ENCODE measurements at regions not wholly inside any gene's neighbourhood (a gene's known extent, or its start where the extent isn't known, plus 50 kb on each side); places are given as distances from the start of the nearest gene placed in this dataset.
"Not testable (repeated sequence)": the region's sequence is repeated elsewhere in the genome, so short reads cannot be mapped to it uniquely, and the experiment has no call there.

DNA sequence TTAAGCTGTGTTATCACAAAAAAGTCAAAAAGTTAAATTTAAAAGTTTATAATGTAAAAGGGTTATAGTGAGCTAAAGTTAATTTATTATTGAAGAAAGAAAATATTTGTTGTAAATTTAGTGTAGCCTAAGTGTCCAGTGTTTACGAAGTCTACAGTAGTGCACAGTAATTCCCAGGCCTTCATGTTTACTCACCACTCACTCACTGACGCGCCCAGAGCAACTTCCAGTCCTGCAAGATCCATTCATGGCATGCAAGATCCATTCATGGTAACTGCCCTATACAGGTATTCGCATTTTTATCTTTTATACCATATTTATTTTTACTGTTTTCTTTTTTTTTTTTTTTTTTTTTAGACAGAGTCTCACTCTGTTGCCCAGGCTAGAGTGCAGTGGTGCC is 69.5 kb downstream of the TPRA1 start:
- DNase-seq = no peak

DNA sequence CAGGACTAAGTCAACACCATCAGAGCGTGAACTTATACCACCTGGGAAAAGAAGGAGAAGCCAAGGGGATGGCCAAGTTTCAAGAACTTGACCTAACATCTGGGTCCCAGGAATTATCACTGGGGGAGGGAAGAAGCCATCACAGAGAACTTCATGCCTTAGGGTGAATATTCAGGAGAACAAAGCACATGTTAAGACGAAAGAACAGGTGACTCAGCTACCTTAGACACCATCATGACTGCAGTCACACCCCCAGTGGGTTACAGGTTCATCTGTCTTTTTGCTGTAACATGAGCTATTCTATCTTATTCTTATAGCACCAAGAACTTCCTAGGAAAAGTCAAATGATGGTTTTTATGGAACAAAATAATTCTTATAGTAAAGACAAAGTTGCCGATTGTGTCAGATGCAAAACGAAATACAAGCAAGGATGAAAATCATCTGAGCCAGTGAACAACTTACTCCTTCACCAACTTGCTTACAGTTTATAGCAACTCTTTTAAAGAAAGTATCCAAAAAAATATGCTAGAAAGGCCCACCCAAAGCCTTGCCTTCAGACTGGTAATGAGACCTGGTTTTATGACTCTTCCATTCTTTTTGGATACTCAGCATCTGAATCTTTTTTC is 72.0 kb downstream of the TPRA1 start:
- no peak for DNase-seq

DNA sequence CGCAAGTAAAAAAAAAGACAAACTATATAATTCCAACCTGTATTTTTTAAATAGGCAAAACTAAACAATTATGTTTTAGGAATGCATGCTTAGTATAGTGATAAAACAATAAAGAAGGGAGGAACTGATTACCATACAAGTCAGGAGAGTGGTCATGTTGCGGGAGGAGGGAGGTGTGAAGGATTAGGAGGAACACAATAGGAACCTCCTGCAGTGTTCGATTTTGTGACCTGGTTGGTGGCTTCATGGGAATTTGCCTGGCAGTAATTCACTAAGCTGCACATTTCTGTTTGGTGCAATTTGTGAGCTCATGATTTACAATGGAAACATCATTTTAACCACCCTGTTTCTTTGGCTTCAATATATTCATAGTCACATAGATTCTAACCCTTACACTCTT is 78.3 kb downstream of the TPRA1 start:
- DNase-seq = no peak

DNA sequence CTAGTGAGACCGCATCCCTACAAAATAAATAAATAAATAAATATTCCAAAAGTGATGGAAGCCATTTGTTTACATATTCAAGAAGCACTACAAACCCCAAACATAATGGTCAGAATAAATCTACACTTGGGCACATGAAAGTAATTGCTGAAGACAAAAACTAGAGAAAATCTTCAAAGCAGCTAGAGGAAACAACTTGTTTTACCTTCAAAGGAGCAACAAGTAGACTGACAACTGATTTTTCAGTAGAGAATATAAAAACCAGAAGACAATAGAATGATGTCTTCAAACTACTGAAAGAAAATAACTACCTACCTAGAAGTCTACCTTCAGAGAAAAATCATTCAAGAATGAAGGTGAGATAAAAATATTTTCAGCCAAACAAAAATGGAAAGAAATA is 89.4 kb downstream of the TPRA1 start:
- no peak for DNase-seq

GRCh38 chr3:127497676-127498075 is 92.9 kb downstream of the TPRA1 start:
- DNase-seq = no peak

DNA sequence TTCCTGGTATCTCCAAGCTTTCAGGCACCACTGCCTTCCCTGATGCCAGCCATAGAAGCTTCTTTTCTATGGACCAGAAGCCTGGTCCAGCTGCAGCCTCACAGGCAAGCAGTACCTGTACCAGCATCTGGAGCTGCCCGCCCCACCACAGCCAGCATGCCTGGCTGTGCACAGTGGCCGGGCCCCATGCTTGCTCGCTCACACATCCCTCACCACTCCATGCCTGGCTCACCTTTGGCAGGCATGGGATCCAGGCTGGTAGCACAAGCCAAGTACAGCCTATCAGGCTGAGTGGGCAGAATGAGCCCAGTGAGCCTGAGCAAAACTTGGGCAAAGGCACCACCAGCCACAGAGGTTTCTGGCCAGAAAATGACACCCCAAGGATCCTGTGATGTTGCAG is 93.4 kb downstream of the TPRA1 start:
- no peak for DNase-seq

DNA sequence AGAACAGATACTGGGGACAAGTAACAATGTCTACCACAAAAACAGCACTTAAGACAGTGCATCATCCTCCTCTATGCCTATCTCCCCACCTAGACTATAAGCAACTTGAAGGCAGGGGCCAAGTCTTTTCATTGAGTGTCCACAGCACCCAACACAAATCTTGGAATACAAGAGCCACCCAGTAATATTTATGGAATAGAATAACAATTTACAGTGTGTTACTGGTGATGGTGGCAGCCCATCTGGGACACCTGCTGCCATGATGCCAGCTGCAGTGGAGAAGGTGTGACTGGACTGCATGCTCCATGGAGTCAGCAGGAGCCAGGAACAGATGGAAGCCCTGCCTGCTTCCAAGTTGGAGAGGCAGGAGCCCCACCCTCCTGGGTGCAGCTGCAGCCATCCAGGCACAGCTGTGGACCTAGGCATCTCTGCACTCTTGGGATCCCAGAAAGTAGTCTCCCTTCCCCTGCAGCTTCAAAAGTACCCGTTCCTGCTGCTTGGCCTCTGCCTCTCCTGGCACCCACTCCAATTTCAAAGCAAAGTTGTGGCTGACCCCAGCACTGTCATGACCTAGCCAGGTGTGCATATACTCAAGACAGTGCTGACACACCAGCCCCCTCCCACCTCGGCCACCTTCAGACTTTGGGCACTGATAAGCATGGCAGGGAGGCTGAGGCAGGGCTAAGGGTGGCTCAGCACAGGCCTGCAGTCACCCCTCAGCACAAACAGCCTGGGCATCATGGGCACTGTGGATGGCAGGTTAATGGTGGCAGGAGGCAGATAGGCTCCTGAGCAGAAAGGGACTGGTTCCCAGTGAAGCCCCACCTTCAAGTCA is 94.5 kb downstream of the TPRA1 start:
- no peak for DNase-seq

GRCh38 chr3:127493924-127494646 is 96.4 kb downstream of the TPRA1 start:
- no peak for DNase-seq

DNA sequence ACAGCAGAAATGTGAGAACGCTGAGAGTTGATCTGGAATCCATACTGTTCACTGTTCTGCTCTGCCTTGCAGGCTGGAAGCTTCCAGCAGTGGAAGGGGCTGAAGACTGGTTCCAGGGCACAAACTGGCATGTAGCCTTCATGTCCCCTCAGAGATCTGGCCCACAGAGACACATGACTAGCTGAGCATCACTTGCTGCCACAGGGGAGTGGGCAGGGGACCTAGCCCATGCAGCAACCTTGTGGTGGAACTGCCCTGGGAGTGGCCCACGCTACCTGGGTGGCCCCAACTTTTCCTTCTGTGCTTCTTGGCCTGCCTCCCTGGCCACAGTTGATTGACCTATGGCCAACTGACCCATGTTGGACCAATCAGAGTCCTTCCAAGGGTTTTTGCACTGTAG is 98.1 kb downstream of the TPRA1 start:
- no peak for DNase-seq

DNA sequence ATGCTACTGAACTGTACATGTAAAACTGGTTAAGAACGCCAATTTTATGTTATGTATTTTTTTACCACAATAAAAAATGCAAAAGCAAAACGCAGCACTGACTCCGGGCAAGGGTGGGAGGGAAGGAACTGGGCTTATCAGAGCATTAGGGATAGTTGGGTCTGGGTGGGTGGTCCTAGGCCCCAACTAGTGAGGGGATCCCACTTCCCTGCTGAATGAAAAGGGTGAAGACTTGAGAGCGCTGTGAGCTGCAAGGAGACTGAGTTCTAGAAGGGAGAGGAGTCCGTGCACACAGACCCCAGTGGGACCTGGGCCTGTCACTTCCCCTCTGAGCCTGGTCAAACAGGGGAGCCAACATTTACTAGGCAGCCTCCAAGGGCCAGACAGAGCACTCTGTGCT is 98.6 kb downstream of the TPRA1 start:
- no peak for DNase-seq

GRCh38 chr3:127491323-127491722 is 99.2 kb downstream of the TPRA1 start:
- no peak for DNase-seq

DNA sequence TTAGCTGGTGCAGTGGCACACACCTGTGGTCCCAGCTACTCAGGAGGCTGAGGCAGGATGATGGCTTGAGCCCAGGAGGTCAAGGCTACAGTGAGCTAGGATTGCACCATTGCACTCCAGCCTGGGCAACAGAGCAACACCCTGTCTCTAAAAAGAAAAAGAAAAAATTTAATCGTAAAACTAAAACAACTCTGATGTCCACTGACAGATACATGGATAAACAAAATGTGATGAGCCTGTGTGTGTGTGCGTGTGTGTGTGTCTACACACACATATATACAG is 99.6 kb downstream of the TPRA1 start:
- DNase-seq = not testable (repeated sequence)

- no peak for DNase-seq
Observed at GRCh38 chr3:127490271-127491023, 100.1 kb downstream of the TPRA1 start.

GRCh38 chr3:127489357-127489756 is 101.2 kb downstream of the TPRA1 start:
- DNase-seq = no peak

- DNase-seq = no peak
Observed at GRCh38 chr3:127488740-127489139, 101.8 kb downstream of the TPRA1 start.

GRCh38 chr3:127488141-127488672 is 102.3 kb downstream of the TPRA1 start:
- DNase-seq = no peak

DNA sequence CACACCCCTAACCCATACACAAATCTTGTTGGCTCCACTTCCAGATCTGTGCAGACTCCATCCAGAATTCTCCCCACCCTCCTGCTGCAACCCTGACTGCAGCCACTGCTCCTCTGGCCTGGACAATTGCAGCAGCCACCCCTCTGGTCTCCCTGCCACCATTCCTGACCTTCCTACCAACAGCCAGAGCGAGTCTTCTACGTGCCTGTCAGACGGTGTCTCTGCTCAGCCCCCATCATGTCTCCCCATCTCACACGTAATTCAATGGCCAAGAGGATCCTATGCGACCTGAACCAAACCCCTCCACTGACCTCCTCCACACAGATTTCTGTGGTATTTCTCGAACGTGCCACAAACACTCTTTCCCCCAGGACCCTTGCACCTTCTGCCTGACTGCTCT is 103.3 kb downstream of the TPRA1 start:
- no peak for DNase-seq

- no peak for DNase-seq
Observed at GRCh38 chr3:127486321-127486944, 104.1 kb downstream of the TPRA1 start.

GRCh38 chr3:127485396-127486170 is 105.0 kb downstream of the TPRA1 start:
- DNase-seq = no peak

- peak; percentile 61 for DNase-seq
Observed at GRCh38 chr3:127484601-127485388, 105.7 kb downstream of the TPRA1 start.
